HEK293 (cell line): ENCODE measurements at regions not wholly inside any gene's neighbourhood (a gene's known extent, or its start where the extent isn't known, plus 50 kb on each side); places are given as distances from the start of the nearest gene placed in this dataset.

Source experiments
- CTCF ChIA-PET: fragments of 350-600 bp; formaldehyde crosslinking; extraction: SDS; loops from one replicate; lab custom pipeline; 2021; ENCODE audit warnings: antibody characterized with exemption; lab: Yijun Ruan, JAX
- POLR2A ChIA-PET: fragments of 300-600 bp; formaldehyde crosslinking; extraction: SDS; loops from one replicate; lab custom pipeline; 2020; ENCODE audit warnings: antibody characterized with exemption, inconsistent platforms; lab: Yijun Ruan, JAX
- H3K27ac ChIP-seq: fragments of 200-500 bp; sonication (Bioruptor generic); 2 replicates; pipeline ENCODE4 v1.5.1; 2014; ENCODE audit warnings: low read depth, low read length, control low read depth, inconsistent platforms; ENCODE audit errors: extremely low read depth
- H3K36me3 ChIP-seq, 2 experiments: fragments of 200-500 bp in 1 of 2; sonication (Bioruptor generic) in 1 of 2; 1 replicate in 1 of 2; 2 replicates in 1 of 2; pipeline ENCODE4 v1.5.1; 2014 to 2017; ENCODE audit warnings: inconsistent platforms in 2 of 2, low read length in 2 of 2; ENCODE audit not compliant: control insufficient read depth in 2 of 2, insufficient read depth in 1 of 2
- H3K4me1 ChIP-seq: fragments of 200-500 bp; sonication (Bioruptor generic); 2 replicates; pipeline ENCODE4 v1.5.1; 2014; ENCODE audit warnings: mild to moderate bottlenecking, low read length, inconsistent platforms; ENCODE audit not compliant: control insufficient read depth, insufficient read depth
- H3K4me3 ChIP-seq: 2 replicates; pipeline ENCODE4 v1.5.1; 2011; ENCODE audit warnings: low read depth, mild to moderate bottlenecking, control low read depth, low read length, moderate library complexity
- H3K9me3 ChIP-seq: fragments of 200-500 bp; sonication (Bioruptor generic); 2 replicates; pipeline ENCODE4 v1.5.1; 2014; ENCODE audit warnings: low read depth, low read length, inconsistent platforms; ENCODE audit not compliant: control insufficient read depth, insufficient read depth
- REPIN1 ChIP-seq: fragments of 450-650 bp; formaldehyde crosslinking; IDR thresholded peaks from 2 replicates; pipeline ENCODE4 v1.5.1; 2017; ENCODE audit warnings: missing biosample characterization, missing genetic modification characterization, low read depth
- TRIM28 ChIP-seq: IDR thresholded peaks from 2 replicates; pipeline ENCODE4 v1.6.1; 2011; ENCODE audit warnings: low read length, control low read depth, borderline replicate concordance
- ZBTB8A ChIP-seq: fragments of 450-650 bp; formaldehyde crosslinking; IDR thresholded peaks from 2 replicates; pipeline ENCODE4 v1.5.1; 2016; ENCODE audit warnings: missing biosample characterization, missing genetic modification characterization
- ZNF138 ChIP-seq: fragments of 450-650 bp; formaldehyde crosslinking; IDR thresholded peaks from 2 replicates; pipeline ENCODE4 v1.5.1; 2016; ENCODE audit warnings: missing biosample characterization, missing genetic modification characterization, borderline replicate concordance
- ZNF146 ChIP-seq: fragments of 450-650 bp; formaldehyde crosslinking; IDR thresholded peaks from 2 replicates; pipeline ENCODE4 v1.5.1; 2016; ENCODE audit warnings: missing biosample characterization, missing genetic modification characterization
- ZNF169 ChIP-seq: fragments of 450-650 bp; formaldehyde crosslinking; IDR thresholded peaks from 2 replicates; pipeline ENCODE4 v1.5.1; 2016; ENCODE audit warnings: missing biosample characterization, missing genetic modification characterization
- ZNF2 ChIP-seq: fragments of 450-650 bp; formaldehyde crosslinking; IDR thresholded peaks from 2 replicates; pipeline ENCODE4 v1.5.1; 2016; ENCODE audit warnings: missing biosample characterization, missing genetic modification characterization
- ZNF513 ChIP-seq: fragments of 450-650 bp; IDR thresholded peaks from 2 replicates; pipeline ENCODE4 v1.5.1; 2018; ENCODE audit warnings: missing biosample characterization, missing genetic modification characterization
- ZNF548 ChIP-seq: fragments of 450-650 bp; formaldehyde crosslinking; IDR thresholded peaks from 2 replicates; pipeline ENCODE4 v1.5.1; 2016; ENCODE audit warnings: missing biosample characterization, missing genetic modification characterization
- ZNF777 ChIP-seq: fragments of 450-650 bp; formaldehyde crosslinking; IDR thresholded peaks from 2 replicates; pipeline ENCODE4 v1.5.1; 2017; ENCODE audit warnings: missing biosample characterization, missing genetic modification characterization, borderline replicate concordance
- ZNF785 ChIP-seq: fragments of 450-650 bp; formaldehyde crosslinking; IDR thresholded peaks from 2 replicates; pipeline ENCODE4 v1.5.1; 2016; ENCODE audit warnings: missing biosample characterization, missing genetic modification characterization
- ZSCAN5A ChIP-seq: fragments of 450-650 bp; formaldehyde crosslinking; IDR thresholded peaks from 2 replicates; pipeline ENCODE4 v1.5.1; 2016; ENCODE audit warnings: missing biosample characterization, missing genetic modification characterization
- TF ChIP-seq, protein P1 (sequence below): IDR thresholded peaks from 2 replicates; pipeline ENCODE4 v1.6.1; 2011; ENCODE audit warnings: mild to moderate bottlenecking, low read depth, low read length, borderline replicate concordance
- TF ChIP-seq, protein P2 (sequence below): fragments of 450-650 bp; formaldehyde crosslinking; IDR thresholded peaks from 2 replicates; pipeline ENCODE4 v1.5.1; 2016; ENCODE audit warnings: missing biosample characterization, missing genetic modification characterization
- TF ChIP-seq, protein P3 (sequence below): fragments of 450-650 bp; formaldehyde crosslinking; IDR thresholded peaks from 2 replicates; pipeline ENCODE4 v1.5.0; 2017; ENCODE audit warnings: missing biosample characterization, missing genetic modification characterization, borderline replicate concordance

DNA sequence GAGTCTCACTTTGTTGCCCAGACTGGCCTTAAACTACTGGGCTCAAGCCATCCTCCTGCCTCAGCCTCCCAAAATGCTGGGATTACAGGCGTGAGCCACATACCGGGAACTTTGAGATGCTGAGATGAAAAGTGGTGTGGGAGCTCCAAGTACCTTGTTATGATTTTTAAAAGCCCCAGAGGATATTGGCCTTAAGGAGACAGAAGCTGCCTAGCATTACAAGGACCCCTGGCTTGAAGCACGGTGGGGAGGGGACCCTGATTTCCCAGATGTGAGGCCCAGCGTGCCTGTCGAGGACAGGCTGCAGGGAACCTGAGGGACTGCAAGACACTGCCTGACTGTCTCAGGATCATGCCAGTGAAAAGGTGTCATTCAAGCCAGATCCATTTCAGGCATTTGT lies 75.3 kb upstream of the TIAM2 start:
- POLR2A ChIA-PET, result no interaction called here
- Histone ChIP-seq H3K9me3 (no peaks in the 10 kb centered on the region), H3K36me3 (no peaks in the 10 kb centered on the region), H3K4me3 (no peak overlapping the region), H3K4me1 (no peaks in the 10 kb centered on the region), H3K27ac (no peak overlapping the region)
- CTCF ChIA-PET, result interaction anchor here (2.2 kb wide), 1 partner anchor 9 kb away, joined by 14 read pairs; no protein-coding TSS in a partner anchor
- TF ChIP-seq ZNF2 (tag by site-specific recombination) (no peak), ZNF138 (tag by site-specific recombination) (no peak), ZNF169 (tag by site-specific recombination) (no peak), ZBTB8A (tag by site-specific recombination) (no peak), ZNF785 (tag by site-specific recombination) (no peak), ZNF777 (tag by site-specific recombination) (no peak), ZNF513 (tag by site-specific recombination) (no peak), REPIN1 (tag by site-specific recombination) (no peak), ZSCAN5A (tag by site-specific recombination) (no peak), ZNF548 (tag by site-specific recombination) (no peak), ZNF146 (tag by site-specific recombination) (no peak), TRIM28 (no peak)
- TF ChIP-seq, protein P1, sequence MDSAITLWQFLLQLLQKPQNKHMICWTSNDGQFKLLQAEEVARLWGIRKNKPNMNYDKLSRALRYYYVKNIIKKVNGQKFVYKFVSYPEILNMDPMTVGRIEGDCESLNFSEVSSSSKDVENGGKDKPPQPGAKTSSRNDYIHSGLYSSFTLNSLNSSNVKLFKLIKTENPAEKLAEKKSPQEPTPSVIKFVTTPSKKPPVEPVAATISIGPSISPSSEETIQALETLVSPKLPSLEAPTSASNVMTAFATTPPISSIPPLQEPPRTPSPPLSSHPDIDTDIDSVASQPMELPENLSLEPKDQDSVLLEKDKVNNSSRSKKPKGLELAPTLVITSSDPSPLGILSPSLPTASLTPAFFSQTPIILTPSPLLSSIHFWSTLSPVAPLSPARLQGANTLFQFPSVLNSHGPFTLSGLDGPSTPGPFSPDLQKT, result no peak
- TF ChIP-seq, protein P2, sequence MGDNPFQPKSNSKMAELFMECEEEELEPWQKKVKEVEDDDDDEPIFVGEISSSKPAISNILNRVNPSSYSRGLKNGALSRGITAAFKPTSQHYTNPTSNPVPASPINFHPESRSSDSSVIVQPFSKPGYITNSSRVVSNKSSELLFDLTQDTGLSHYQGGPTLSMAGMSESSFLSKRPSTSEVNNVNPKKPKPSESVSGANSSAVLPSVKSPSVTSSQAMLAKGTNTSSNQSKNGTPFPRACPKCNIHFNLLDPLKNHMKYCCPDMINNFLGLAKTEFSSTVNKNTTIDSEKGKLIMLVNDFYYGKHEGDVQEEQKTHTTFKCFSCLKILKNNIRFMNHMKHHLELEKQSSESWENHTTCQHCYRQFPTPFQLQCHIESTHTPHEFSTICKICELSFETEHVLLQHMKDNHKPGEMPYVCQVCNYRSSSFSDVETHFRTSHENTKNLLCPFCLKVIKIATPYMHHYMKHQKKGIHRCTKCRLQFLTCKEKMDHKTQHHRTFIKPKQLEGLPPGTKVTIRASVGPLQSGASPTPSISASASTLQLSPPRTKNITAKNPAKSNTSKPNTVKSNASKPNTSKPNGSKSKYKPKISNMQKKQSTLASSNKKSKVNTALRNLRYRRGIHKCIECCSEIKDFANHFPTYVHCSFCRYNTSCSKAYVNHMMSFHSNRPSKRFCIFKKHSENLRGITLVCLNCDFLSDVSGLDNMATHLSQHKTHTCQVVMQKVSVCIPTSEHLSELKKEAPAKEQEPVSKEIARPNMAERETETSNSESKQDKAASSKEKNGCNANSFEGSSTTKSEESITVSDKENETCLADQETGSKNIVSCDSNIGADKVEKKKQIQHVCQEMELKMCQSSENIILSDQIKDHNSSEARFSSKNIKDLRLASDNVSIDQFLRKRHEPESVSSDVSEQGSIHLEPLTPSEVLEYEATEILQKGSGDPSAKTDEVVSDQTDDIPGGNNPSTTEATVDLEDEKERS (tag by site-specific recombination), result no peak
- TF ChIP-seq, protein P3, sequence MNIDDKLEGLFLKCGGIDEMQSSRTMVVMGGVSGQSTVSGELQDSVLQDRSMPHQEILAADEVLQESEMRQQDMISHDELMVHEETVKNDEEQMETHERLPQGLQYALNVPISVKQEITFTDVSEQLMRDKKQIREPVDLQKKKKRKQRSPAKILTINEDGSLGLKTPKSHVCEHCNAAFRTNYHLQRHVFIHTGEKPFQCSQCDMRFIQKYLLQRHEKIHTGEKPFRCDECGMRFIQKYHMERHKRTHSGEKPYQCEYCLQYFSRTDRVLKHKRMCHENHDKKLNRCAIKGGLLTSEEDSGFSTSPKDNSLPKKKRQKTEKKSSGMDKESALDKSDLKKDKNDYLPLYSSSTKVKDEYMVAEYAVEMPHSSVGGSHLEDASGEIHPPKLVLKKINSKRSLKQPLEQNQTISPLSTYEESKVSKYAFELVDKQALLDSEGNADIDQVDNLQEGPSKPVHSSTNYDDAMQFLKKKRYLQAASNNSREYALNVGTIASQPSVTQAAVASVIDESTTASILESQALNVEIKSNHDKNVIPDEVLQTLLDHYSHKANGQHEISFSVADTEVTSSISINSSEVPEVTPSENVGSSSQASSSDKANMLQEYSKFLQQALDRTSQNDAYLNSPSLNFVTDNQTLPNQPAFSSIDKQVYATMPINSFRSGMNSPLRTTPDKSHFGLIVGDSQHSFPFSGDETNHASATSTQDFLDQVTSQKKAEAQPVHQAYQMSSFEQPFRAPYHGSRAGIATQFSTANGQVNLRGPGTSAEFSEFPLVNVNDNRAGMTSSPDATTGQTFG (tag by site-specific recombination), result no peak
